Activated B cell treated with CpG ODN at 0.5 μM for 24 hours (primary cell): ENCODE measurements at regions not wholly inside any gene's neighbourhood (a gene's known extent, or its start where the extent isn't known, plus 50 kb on each side); places are given as distances from the start of the nearest gene placed in this dataset.

Source experiments
- ATAC-seq: fragments of 200-7000 bp; cut with Tn5 transposase; one replicate; pipeline ENCODE4 v1.10.0; 2021; ENCODE audit warnings: low read depth, mild to moderate bottlenecking, moderate library complexity
- CTCF ChIA-PET: fragments of 350-600 bp; sonication (Branson Sonifier 250); formaldehyde crosslinking; loops from one replicate; lab custom pipeline; 2021; ENCODE audit warnings: antibody characterized with exemption; lab: Charles Lee
- POLR2A ChIA-PET: fragments of 350-600 bp; sonication (Branson Sonifier 250); formaldehyde crosslinking; loops from one replicate; lab custom pipeline; 2021; ENCODE audit warnings: antibody characterized with exemption; lab: Charles Lee
- DNase-seq: peaks from one replicate; pipeline ENCODE4 v3.0.0; 2022
- H3K27ac Mint-ChIP-seq: one replicate; pipeline ENCODE4 v1.8.0; 2020; ENCODE audit warnings: mixed read lengths
- H3K27me3 Mint-ChIP-seq: one replicate; pipeline ENCODE4 v1.8.0; 2021; ENCODE audit warnings: mixed read lengths
- H3K36me3 Mint-ChIP-seq: one replicate; pipeline ENCODE4 v1.8.0; 2021; ENCODE audit warnings: low read depth, mixed read lengths
- H3K4me1 Mint-ChIP-seq: one replicate; pipeline ENCODE4 v1.8.0; 2021; ENCODE audit warnings: mixed read lengths
- H3K4me3 Mint-ChIP-seq: one replicate; pipeline ENCODE4 v1.8.0; 2020; ENCODE audit warnings: mild to moderate bottlenecking, mixed read lengths
- H3K9me3 Mint-ChIP-seq: one replicate; pipeline ENCODE4 v1.8.0; 2020; ENCODE audit warnings: mixed read lengths
- CTCF ChIP-seq: fragments of 200-600 bp; IDR thresholded peaks from one replicate; pipeline ENCODE4 v1.8.0; 2022; ENCODE audit warnings: antibody characterized with exemption, mild to moderate bottlenecking
- intact Hi-C: fragments of 100-400 bp; cut with micrococcal nuclease; formaldehyde crosslinking; loops from one replicate; pipeline ENCODE4 v1.15.1; 2024

- intact Hi-C loops, result no loop called here
- Mint-ChIP-seq H3K4me1 (no peaks in the 10 kb centered on the region), H3K36me3 (no peaks in the 10 kb centered on the region), H3K9me3 (peaks cover 8% of the 10 kb centered on the region), H3K27me3 (peaks cover 5% of the 10 kb centered on the region), H3K27ac (no peak overlapping the region), H3K4me3 (no peak overlapping the region)
- ChIA-PET POLR2A (no interaction called here), CTCF (no interaction called here)
- ATAC-seq, result no peak
- TF ChIP-seq CTCF, result no peak
- no peak for DNase-seq
Measured at GRCh38 chr12:58286353-58286752, 345.0 kb downstream of the ATP23 start.

DNA sequence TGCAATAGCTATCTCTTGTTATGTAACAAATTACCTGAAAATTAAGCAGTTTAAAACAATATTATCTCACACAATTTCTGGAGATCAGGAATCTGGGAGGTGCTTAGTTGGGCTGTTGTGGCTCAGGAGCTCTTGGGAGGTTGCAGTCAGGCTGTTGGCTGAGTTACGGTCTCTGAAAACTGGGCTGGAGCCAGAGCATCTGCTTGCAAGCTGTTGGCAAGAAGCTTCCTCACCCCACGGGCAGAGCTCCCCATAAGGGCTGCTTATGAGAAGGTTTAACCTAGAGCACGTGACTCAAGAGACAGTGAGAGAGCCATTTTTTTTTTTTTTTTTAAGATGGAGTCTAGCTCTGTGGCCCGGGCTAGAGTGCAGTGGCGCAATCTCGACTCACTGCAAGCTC lies 346.8 kb downstream of the ATP23 start:
- intact Hi-C loops, result no loop called here
- Mint-ChIP-seq H3K27ac (no peak overlapping the region), H3K4me1 (no peaks in the 10 kb centered on the region), H3K27me3 (peaks cover 5% of the 10 kb centered on the region), H3K36me3 (no peaks in the 10 kb centered on the region), H3K4me3 (no peak overlapping the region), H3K9me3 (peaks cover 3% of the 10 kb centered on the region)
- POLR2A ChIA-PET, result no interaction called here
- no peak for DNase-seq
- no peak for ATAC-seq
- no peak for TF ChIP-seq CTCF
- CTCF ChIA-PET, result no interaction called here

DNA sequence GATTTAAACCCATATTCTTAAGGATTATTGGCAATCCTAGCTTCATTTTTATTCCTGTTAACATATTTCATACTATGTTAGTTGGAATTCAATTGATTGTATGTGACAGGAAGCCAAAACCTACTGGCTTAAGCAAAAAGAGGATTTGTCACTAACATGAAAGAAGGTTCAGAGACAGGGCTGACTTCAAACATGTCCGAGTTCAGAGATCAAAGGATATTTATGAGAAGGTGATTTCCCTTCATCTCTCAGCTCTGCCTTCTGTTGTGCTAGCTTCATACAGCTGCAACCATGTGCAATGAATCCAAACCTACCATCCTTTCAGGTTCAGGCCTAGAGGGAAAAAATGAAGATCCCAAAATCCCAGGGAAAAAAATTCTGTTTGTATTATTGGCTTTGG lies 349.7 kb downstream of the ATP23 start:
- H3K27me3 Mint-ChIP-seq, result peaks cover 10% of the 10 kb centered on the region
- H3K36me3 Mint-ChIP-seq, result no peaks in the 10 kb centered on the region
- intact Hi-C loops, result no loop called here
- CTCF ChIA-PET, result no interaction called here
- no peak overlapping the region for H3K4me3 Mint-ChIP-seq
- POLR2A ChIA-PET, result no interaction called here
- no peak for DNase-seq
- H3K9me3 Mint-ChIP-seq, result no peaks in the 10 kb centered on the region
- H3K4me1 Mint-ChIP-seq, result no peaks in the 10 kb centered on the region
- no peak for ATAC-seq
- TF ChIP-seq CTCF, result no peak
- H3K27ac Mint-ChIP-seq, result no peak overlapping the region

- Mint-ChIP-seq H3K27me3 (peaks cover 9% of the 10 kb centered on the region), H3K36me3 (no peaks in the 10 kb centered on the region), H3K4me3 (no peak overlapping the region), H3K4me1 (no peaks in the 10 kb centered on the region), H3K9me3 (no peaks in the 10 kb centered on the region), H3K27ac (no peak overlapping the region)
- intact Hi-C loops, result no loop called here
- no peak for TF ChIP-seq CTCF
- CTCF ChIA-PET, result no interaction called here
- ATAC-seq (no peak), DNase-seq (no peak)
- POLR2A ChIA-PET, result no interaction called here
Measured at GRCh38 chr12:58293308-58293982, 352.1 kb downstream of the ATP23 start.

DNA sequence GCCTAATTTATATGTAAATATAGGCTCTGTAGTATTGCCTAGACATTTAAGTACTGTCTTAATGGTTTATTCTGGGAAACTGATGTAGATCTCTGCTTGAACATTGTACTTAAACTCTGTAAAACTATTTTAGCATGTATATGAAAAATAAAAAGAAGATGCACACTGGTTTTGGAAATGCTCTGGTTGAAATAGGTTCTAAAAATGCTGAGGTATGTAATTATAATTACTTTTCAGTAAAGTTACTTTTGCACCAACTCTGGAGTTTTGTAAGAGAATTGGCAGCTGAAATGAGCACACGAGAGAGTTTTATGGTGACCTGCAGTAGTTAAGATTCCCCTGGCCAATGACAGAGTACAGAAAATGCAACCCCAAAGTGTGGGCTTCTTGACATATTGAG lies 353.9 kb downstream of the ATP23 start:
- Mint-ChIP-seq H3K27ac (no peak overlapping the region), H3K9me3 (no peaks in the 10 kb centered on the region), H3K4me1 (no peaks in the 10 kb centered on the region), H3K27me3 (peaks cover 9% of the 10 kb centered on the region), H3K36me3 (no peaks in the 10 kb centered on the region), H3K4me3 (no peak overlapping the region)
- DNase-seq, result no peak
- ChIA-PET POLR2A (no interaction called here), CTCF (no interaction called here)
- intact Hi-C loops, result no loop called here
- no peak for TF ChIP-seq CTCF
- no peak for ATAC-seq
